Glomerular visceral epithelial cell (primary cell): ENCODE measurements at regions not wholly inside any gene's neighbourhood (a gene's known extent, or its start where the extent isn't known, plus 50 kb on each side); places are given as distances from the start of the nearest gene placed in this dataset.

Experiments
- DNase-seq: peaks from one replicate; pipeline ENCODE4 v3.0.0-alpha.2; 2016; ENCODE audit errors: extremely low spot score

GRCh38 chr12:81811061-81811777 lies 52.1 kb upstream of the PPFIA2 start:
- DNase-seq, result peak; percentile 2

DNA sequence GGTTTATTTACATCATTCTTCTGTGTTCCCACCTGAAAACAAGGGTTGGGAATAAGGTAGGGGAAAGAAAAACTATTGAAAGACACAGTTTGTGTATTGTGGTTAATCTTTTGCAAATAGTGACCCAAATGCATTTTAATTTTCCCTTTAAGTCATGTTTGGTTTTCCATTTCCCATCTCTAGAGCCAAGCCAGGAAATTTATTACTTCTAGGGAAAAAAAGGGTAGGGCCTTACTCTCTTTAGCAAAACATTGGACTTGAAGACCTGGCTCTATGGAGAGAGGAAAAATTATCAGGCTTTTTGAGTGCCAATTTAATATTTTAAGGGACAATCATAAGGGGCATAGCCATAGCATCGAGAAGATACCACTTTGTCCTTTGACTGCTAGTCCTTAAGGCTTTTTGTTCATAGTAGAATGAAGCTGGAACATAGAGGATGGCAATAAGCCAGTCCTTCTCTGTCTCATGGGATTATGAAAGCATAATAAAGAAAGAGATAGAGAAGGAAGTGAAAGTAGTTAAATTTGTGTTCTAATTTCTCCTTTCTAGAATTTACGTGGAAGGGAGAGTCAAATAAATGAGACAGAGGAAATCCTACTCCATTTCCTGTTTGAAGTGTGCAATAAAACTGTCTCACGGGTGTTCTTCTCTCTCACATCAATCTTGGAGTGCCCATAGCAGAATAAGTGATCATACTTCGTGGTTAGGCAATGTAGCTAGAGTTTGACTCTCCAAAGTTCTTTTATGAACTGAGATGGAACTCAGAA lies 50.9 kb upstream of the PPFIA2 start:
- no peak for DNase-seq

GRCh38 chr12:81809113-81809777 lies 50.1 kb upstream of the PPFIA2 start:
- no peak for DNase-seq
